Nephron progenitor cell (in vitro differentiated cells): ENCODE measurements at regions not wholly inside any gene's neighbourhood (a gene's known extent, or its start where the extent isn't known, plus 50 kb on each side); places are given as distances from the start of the nearest gene placed in this dataset.

Experiments used
- DNase-seq: peaks from one replicate; pipeline ENCODE4 v3.0.0; 2021
- H3K27ac Mint-ChIP-seq: 2 replicates; pipeline ENCODE4 v1.8.0; 2021; ENCODE audit warnings: mild to moderate bottlenecking, moderate library complexity, mixed read lengths
- H3K27me3 Mint-ChIP-seq: 2 replicates; pipeline ENCODE4 v1.8.0; 2021; ENCODE audit warnings: mild to moderate bottlenecking, low read depth, mixed read lengths; ENCODE audit not compliant: poor library complexity
- H3K36me3 Mint-ChIP-seq: 2 replicates; pipeline ENCODE4 v1.8.0; 2021; ENCODE audit warnings: low read depth, mixed read lengths
- H3K4me1 Mint-ChIP-seq: 2 replicates; pipeline ENCODE4 v1.8.0; 2021; ENCODE audit warnings: mixed read lengths
- H3K4me3 Mint-ChIP-seq: 2 replicates; pipeline ENCODE4 v1.8.0; 2021; ENCODE audit warnings: mild to moderate bottlenecking, moderate library complexity, mixed read lengths
- H3K9me3 Mint-ChIP-seq: 2 replicates; pipeline ENCODE4 v1.8.0; 2021; ENCODE audit warnings: mild to moderate bottlenecking, moderate library complexity, mixed read lengths
- CTCF ChIP-seq: fragments of 200-600 bp; sonication (generic); IDR thresholded peaks from 2 replicates; pipeline ENCODE4 v1.5.0; 2021; ENCODE audit warnings: antibody characterized with exemption

GRCh38 chr20:16220826-16221225, 352.4 kb downstream of the KIF16B start:
- H3K36me3 Mint-ChIP-seq = no peaks in the 10 kb centered on the region
- H3K4me3 Mint-ChIP-seq = no peak overlapping the region
- no peak for TF ChIP-seq CTCF

GRCh38 chr20:16219182-16219581, 354.1 kb downstream of the KIF16B start:
- TF ChIP-seq CTCF = no peak
- Mint-ChIP-seq H3K9me3 (peaks cover 7% of the 10 kb centered on the region), H3K36me3 (no peaks in the 10 kb centered on the region), H3K4me3 (no peak overlapping the region), H3K4me1 (peaks cover 8% of the 10 kb centered on the region), H3K27ac (peak overlapping the region; percentile 60), H3K27me3 (no peaks in the 10 kb centered on the region)
- no peak for DNase-seq

More at GRCh38 chr20:16220826-16221225, 352.4 kb downstream of the KIF16B start:
- H3K9me3 Mint-ChIP-seq = peaks cover 12% of the 10 kb centered on the region
- no peak for DNase-seq
- H3K4me1 Mint-ChIP-seq = peaks cover 8% of the 10 kb centered on the region
- no peaks in the 10 kb centered on the region for H3K27me3 Mint-ChIP-seq
- no peak overlapping the region for H3K27ac Mint-ChIP-seq

- peaks cover 7% of the 10 kb centered on the region for H3K9me3 Mint-ChIP-seq
- H3K27ac Mint-ChIP-seq = no peak overlapping the region
- no peak for TF ChIP-seq CTCF
- no peaks in the 10 kb centered on the region for H3K36me3 Mint-ChIP-seq
- no peak for DNase-seq
- no peak overlapping the region for H3K4me3 Mint-ChIP-seq
- H3K4me1 Mint-ChIP-seq = peaks cover 8% of the 10 kb centered on the region
- H3K27me3 Mint-ChIP-seq = peaks cover 2% of the 10 kb centered on the region
Observed at GRCh38 chr20:16216914-16217230, 356.4 kb downstream of the KIF16B start.

GRCh38 chr20:16216227-16216913, 356.9 kb downstream of the KIF16B start:
- TF ChIP-seq CTCF = no peak
- Mint-ChIP-seq H3K36me3 (no peaks in the 10 kb centered on the region), H3K9me3 (peaks cover 7% of the 10 kb centered on the region), H3K4me1 (peaks cover 8% of the 10 kb centered on the region), H3K27ac (no peak overlapping the region), H3K4me3 (no peak overlapping the region), H3K27me3 (peaks cover 4% of the 10 kb centered on the region)
- DNase-seq = no peak

- peak overlapping the region; percentile 96 for H3K27ac Mint-ChIP-seq
- H3K36me3 Mint-ChIP-seq = no peaks in the 10 kb centered on the region
- no peak for DNase-seq
- H3K4me3 Mint-ChIP-seq = no peak overlapping the region
- TF ChIP-seq CTCF = no peak
- H3K4me1 Mint-ChIP-seq = peaks cover 8% of the 10 kb centered on the region
- no peaks in the 10 kb centered on the region for H3K9me3 Mint-ChIP-seq
- H3K27me3 Mint-ChIP-seq = peaks cover 6% of the 10 kb centered on the region
Observed at GRCh38 chr20:16215041-16215440, 358.2 kb downstream of the KIF16B start.

GRCh38 chr20:16212790-16213189, 360.5 kb downstream of the KIF16B start:
- Mint-ChIP-seq H3K4me1 (no peaks in the 10 kb centered on the region), H3K9me3 (no peaks in the 10 kb centered on the region), H3K36me3 (no peaks in the 10 kb centered on the region), H3K4me3 (no peak overlapping the region), H3K27ac (no peak overlapping the region), H3K27me3 (peaks cover 9% of the 10 kb centered on the region)
- no peak for DNase-seq
- TF ChIP-seq CTCF = no peak
